ENCODE measurements at regions not wholly inside any gene's neighbourhood (a gene's known extent, or its start where the extent isn't known, plus 50 kb on each side); places are given as distances from the start of the nearest gene placed in this dataset.

DNA sequence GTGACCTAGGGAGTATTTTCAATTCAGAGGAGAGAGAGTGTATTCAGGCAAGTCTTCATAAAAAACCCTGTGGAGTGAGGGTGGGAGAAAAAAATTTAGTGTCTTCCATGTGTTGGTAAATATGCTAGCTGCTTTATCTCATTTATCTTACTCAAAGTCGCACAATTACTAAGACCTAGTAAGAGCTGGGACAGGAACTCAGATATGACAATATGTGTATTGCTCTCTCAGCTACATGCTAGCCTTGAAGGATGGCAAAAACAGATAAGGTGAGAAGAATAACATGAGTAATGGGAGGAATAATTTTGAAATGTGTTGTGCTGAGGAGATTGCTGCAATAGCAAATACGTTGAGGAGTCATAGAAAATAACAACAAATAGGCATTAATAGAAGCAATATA is 458.6 kb downstream of the SH2D1A start:
- TF ChIP-seq CTCF (IDR thresholded peaks at IDR 0.05) (no peak), POLR2A (IDR thresholded peaks at IDR 0.05) (no peak)
